ENCODE measurements at regions not wholly inside any gene's neighbourhood (a gene's known extent, or its start where the extent isn't known, plus 50 kb on each side); places are given as distances from the start of the nearest gene placed in this dataset.
"Not testable (repeated sequence)": the region's sequence is repeated elsewhere in the genome, so short reads cannot be mapped to it uniquely, and the experiment has no call there.

DNA sequence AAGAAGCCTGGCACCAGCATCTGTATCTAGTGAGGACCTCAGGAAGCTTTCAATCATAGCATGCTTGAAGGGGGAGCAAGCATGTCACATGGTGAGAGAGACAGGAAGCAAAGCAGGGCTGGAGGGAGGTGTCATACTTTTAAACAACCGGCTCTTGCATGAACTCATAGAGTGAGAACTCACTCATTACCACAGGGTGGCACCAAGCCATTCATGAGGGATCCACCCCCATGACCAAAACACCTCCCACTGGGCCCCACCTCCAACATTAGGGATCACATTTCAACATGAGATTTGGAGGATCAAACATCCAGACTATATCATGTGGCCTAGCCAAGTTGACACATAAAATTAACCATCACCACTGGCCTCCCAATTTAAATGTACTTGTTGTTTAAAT lies 125.1 kb upstream of the KCND3 start:
- Histone ChIP-seq H3K27me3 (ENCODE audit: low read length) (no peaks in the 10 kb centered on the region), H2AFZ (ENCODE audit: low read depth, low read length, severe bottlenecking) (no peak overlapping the region), H3K9me2 (replicated peaks; ENCODE audit: insufficient read depth, low read length) (no peaks in the 10 kb centered on the region), H3K79me2 (ENCODE audit: insufficient read depth, low read length) (no peaks in the 10 kb centered on the region), H3K27ac (ENCODE audit: low read depth, low read length) (no peak overlapping the region), H3K36me3 (ENCODE audit: low read length) (no peaks in the 10 kb centered on the region), H4K20me1 (ENCODE audit: low read depth, low read length) (no peaks in the 10 kb centered on the region), H3F3A (ENCODE audit: insufficient read depth) (no peaks in the 10 kb centered on the region), H3K4me2 (ENCODE audit: low read depth, low read length, poor library complexity, severe bottlenecking) (no peak overlapping the region), H3K4me3 (ENCODE audit: insufficient read depth, low read length, poor library complexity, severe bottlenecking) (no peak overlapping the region), H3K9ac (ENCODE audit: low read length) (no peak overlapping the region), H3K9me3 (ENCODE audit: insufficient read depth, low read length) (no peaks in the 10 kb centered on the region)
- no peak for TF ChIP-seq CTCF (IDR thresholded peaks at IDR 0.05; ENCODE audit: insufficient read depth, low read length, poor library complexity, severe bottlenecking)
- TF ChIP-seq EZH2phosphoT487 (conservative IDR thresholded peaks at IDR 0.05; ENCODE audit: low read length) = no peak

- Histone ChIP-seq H3F3A (ENCODE audit: insufficient read depth) (no peaks in the 10 kb centered on the region), H2AFZ (ENCODE audit: low read depth, low read length, severe bottlenecking) (no peak overlapping the region), H3K27ac (ENCODE audit: low read depth, low read length) (no peak overlapping the region), H3K9me2 (replicated peaks; ENCODE audit: insufficient read depth, low read length) (no peaks in the 10 kb centered on the region), H3K4me3 (ENCODE audit: insufficient read depth, low read length, poor library complexity, severe bottlenecking) (no peak overlapping the region), H3K9ac (ENCODE audit: low read length) (no peak overlapping the region), H3K4me2 (ENCODE audit: low read depth, low read length, poor library complexity, severe bottlenecking) (no peak overlapping the region), H3K9me3 (ENCODE audit: insufficient read depth, low read length) (no peaks in the 10 kb centered on the region), H3K36me3 (ENCODE audit: low read length) (no peaks in the 10 kb centered on the region), H3K27me3 (ENCODE audit: low read length) (no peaks in the 10 kb centered on the region), H4K20me1 (ENCODE audit: low read depth, low read length) (no peaks in the 10 kb centered on the region), H3K79me2 (ENCODE audit: insufficient read depth, low read length) (no peaks in the 10 kb centered on the region)
- TF ChIP-seq EZH2phosphoT487 (conservative IDR thresholded peaks at IDR 0.05; ENCODE audit: low read length) (no peak), CTCF (IDR thresholded peaks at IDR 0.05; ENCODE audit: insufficient read depth, low read length, poor library complexity, severe bottlenecking) (no peak)
Observed at GRCh38 chr1:112126598-112126997, 137.1 kb upstream of the KCND3 start.

GRCh38 chr1:112127606-112128005 lies 138.1 kb upstream of the KCND3 start:
- not testable (repeated sequence) for H3K36me3 ChIP-seq (ENCODE audit: low read length); H3K27ac ChIP-seq (ENCODE audit: low read depth, low read length)

DNA sequence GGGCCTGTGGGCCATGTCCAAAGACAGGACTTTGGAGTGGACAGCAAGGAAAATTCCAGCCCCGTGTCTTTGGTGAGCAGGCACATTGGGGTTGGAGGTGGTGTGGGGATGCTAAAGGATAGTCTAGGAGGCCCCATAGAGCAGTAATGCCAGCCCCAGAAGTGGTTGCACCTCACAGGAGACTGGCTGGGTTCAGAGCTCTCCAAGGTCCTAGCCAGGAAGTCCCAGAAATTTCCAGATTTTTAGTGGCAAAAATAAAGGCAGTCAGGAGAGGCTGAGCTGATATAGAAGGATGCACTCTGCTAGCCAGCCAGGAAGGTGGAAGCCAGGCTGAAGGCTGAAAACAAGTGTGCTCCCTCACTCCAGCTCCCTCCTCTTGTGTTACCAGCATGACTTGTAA lies 144.0 kb upstream of the KCND3 start:
- TF ChIP-seq EZH2phosphoT487 (conservative IDR thresholded peaks at IDR 0.05; ENCODE audit: low read length) = no peak
- TF ChIP-seq CTCF (IDR thresholded peaks at IDR 0.05; ENCODE audit: insufficient read depth, low read length, poor library complexity, severe bottlenecking) = no peak

More at GRCh38 chr1:112127606-112128005, 138.1 kb upstream of the KCND3 start:
- H3K4me3 ChIP-seq (ENCODE audit: insufficient read depth, low read length, poor library complexity, severe bottlenecking); H4K20me1 ChIP-seq (ENCODE audit: low read depth, low read length); H3K9me2 ChIP-seq (replicated peaks; ENCODE audit: insufficient read depth, low read length); H3K9ac ChIP-seq (ENCODE audit: low read length); H3K4me2 ChIP-seq (ENCODE audit: low read depth, low read length, poor library complexity, severe bottlenecking); H3K27me3 ChIP-seq (ENCODE audit: low read length); H3K79me2 ChIP-seq (ENCODE audit: insufficient read depth, low read length); H3K9me3 ChIP-seq (ENCODE audit: insufficient read depth, low read length); H2AFZ ChIP-seq (ENCODE audit: low read depth, low read length, severe bottlenecking); H3F3A ChIP-seq (ENCODE audit: insufficient read depth): not testable (repeated sequence)

More for the DNA sequence above, 144.0 kb upstream of the KCND3 start:
- Histone ChIP-seq H2AFZ (ENCODE audit: low read depth, low read length, severe bottlenecking) (no peak overlapping the region), H3F3A (ENCODE audit: insufficient read depth) (no peaks in the 10 kb centered on the region), H3K4me3 (ENCODE audit: insufficient read depth, low read length, poor library complexity, severe bottlenecking) (no peak overlapping the region), H3K27ac (ENCODE audit: low read depth, low read length) (no peak overlapping the region), H3K27me3 (ENCODE audit: low read length) (no peaks in the 10 kb centered on the region), H4K20me1 (ENCODE audit: low read depth, low read length) (no peaks in the 10 kb centered on the region), H3K4me2 (ENCODE audit: low read depth, low read length, poor library complexity, severe bottlenecking) (no peak overlapping the region), H3K9me3 (ENCODE audit: insufficient read depth, low read length) (no peaks in the 10 kb centered on the region), H3K36me3 (ENCODE audit: low read length) (no peaks in the 10 kb centered on the region), H3K9me2 (replicated peaks; ENCODE audit: insufficient read depth, low read length) (no peaks in the 10 kb centered on the region), H3K9ac (ENCODE audit: low read length) (no peak overlapping the region), H3K79me2 (ENCODE audit: insufficient read depth, low read length) (no peaks in the 10 kb centered on the region)
